ENCODE measurements at regions not wholly inside any gene's neighbourhood (a gene's known extent, or its start where the extent isn't known, plus 50 kb on each side); places are given as distances from the start of the nearest gene placed in this dataset.

GRCh38 chr13:91220872-91221271 is 126.6 kb upstream of the MIR17HG start:
- H3K9me3 ChIP-seq (ENCODE audit: control insufficient read depth, low read length), result no peaks in the 10 kb centered on the region
- H3K79me2 ChIP-seq, result no peaks in the 10 kb centered on the region
- H3K4me2 ChIP-seq (ENCODE audit: low read length), result no peak overlapping the region
- H3K9ac ChIP-seq, result no peak overlapping the region
- H3K27ac ChIP-seq, result no peak overlapping the region
- no peak overlapping the region for H3K4me3 ChIP-seq (ENCODE audit: low read depth, low read length)
- TF ChIP-seq, protein P1, sequence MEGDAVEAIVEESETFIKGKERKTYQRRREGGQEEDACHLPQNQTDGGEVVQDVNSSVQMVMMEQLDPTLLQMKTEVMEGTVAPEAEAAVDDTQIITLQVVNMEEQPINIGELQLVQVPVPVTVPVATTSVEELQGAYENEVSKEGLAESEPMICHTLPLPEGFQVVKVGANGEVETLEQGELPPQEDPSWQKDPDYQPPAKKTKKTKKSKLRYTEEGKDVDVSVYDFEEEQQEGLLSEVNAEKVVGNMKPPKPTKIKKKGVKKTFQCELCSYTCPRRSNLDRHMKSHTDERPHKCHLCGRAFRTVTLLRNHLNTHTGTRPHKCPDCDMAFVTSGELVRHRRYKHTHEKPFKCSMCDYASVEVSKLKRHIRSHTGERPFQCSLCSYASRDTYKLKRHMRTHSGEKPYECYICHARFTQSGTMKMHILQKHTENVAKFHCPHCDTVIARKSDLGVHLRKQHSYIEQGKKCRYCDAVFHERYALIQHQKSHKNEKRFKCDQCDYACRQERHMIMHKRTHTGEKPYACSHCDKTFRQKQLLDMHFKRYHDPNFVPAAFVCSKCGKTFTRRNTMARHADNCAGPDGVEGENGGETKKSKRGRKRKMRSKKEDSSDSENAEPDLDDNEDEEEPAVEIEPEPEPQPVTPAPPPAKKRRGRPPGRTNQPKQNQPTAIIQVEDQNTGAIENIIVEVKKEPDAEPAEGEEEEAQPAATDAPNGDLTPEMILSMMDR (IDR thresholded peaks at IDR 0.05), result no peak
- H3K36me3 ChIP-seq (ENCODE audit: control insufficient read depth, insufficient read depth, low read length), result no peaks in the 10 kb centered on the region
- no peaks in the 10 kb centered on the region for H3K27me3 ChIP-seq (ENCODE audit: control insufficient read depth, insufficient read depth, low read length)
- no peak overlapping the region for H2AFZ ChIP-seq
- H3K4me1 ChIP-seq, result no peaks in the 10 kb centered on the region

DNA sequence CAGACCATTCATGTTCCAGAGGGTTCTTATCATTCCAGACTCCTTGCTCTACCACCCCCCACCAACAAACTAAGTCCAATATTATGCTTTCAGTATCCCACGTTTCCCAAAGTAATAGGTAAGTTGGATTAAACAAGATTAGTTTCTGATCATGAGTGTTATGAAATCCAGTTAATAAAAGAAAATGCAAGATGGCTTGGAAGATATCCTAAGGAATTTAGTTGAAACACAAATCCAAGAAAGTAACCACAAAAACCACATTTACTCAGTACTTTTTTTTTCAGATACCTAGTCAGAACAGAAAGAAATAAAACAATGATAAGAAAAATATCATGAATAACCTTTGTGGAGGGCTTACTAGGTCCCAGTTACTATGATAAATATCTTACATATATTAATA is 119.4 kb upstream of the MIR17HG start:
- Histone ChIP-seq H3K27ac (no peak overlapping the region), H3K4me2 (ENCODE audit: low read length) (no peak overlapping the region), H3K4me3 (ENCODE audit: low read depth, low read length) (no peak overlapping the region), H3K36me3 (ENCODE audit: control insufficient read depth, insufficient read depth, low read length) (no peaks in the 10 kb centered on the region), H3K4me1 (no peaks in the 10 kb centered on the region), H2AFZ (no peak overlapping the region), H3K79me2 (no peaks in the 10 kb centered on the region), H3K9me3 (ENCODE audit: control insufficient read depth, low read length) (no peaks in the 10 kb centered on the region), H3K9ac (no peak overlapping the region), H3K27me3 (ENCODE audit: control insufficient read depth, insufficient read depth, low read length) (no peaks in the 10 kb centered on the region)
- TF ChIP-seq, protein P1 (IDR thresholded peaks at IDR 0.05), result no peak

- Histone ChIP-seq H2AFZ (no peak overlapping the region), H3K4me2 (ENCODE audit: low read length) (no peak overlapping the region), H3K9me3 (ENCODE audit: control insufficient read depth, low read length) (no peaks in the 10 kb centered on the region), H3K9ac (no peak overlapping the region), H3K79me2 (no peaks in the 10 kb centered on the region), H3K4me3 (ENCODE audit: low read depth, low read length) (no peak overlapping the region), H3K4me1 (no peaks in the 10 kb centered on the region), H3K36me3 (ENCODE audit: control insufficient read depth, insufficient read depth, low read length) (no peaks in the 10 kb centered on the region), H3K27me3 (ENCODE audit: control insufficient read depth, insufficient read depth, low read length) (no peaks in the 10 kb centered on the region), H3K27ac (no peak overlapping the region)
- TF ChIP-seq, protein P1 (IDR thresholded peaks at IDR 0.05), result no peak
Measured at GRCh38 chr13:91228940-91229339, 118.5 kb upstream of the MIR17HG start.

DNA sequence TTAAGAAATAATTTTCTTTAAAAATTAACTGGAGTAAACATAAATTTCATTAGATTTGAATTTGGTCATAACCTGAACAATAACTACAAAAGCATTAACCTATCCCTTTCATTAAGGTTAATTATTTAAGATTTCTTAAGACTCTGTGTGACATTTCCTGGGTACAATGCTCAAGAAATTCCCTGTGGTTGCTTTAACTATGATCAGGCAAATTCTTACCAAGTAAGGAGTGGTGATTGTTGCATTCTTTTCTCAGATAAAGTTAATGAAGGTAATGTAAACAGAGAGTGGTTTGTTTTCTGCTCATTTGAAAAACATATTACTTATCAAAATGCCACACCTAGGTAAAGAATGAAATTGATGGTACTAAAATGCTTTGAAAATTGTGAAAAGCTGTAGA is 114.8 kb upstream of the MIR17HG start:
- no peak overlapping the region for H3K27ac ChIP-seq

GRCh38 chr13:91233291-91233690 is 114.2 kb upstream of the MIR17HG start:
- TF ChIP-seq, protein P1 (IDR thresholded peaks at IDR 0.05), result no peak
- Histone ChIP-seq H3K79me2 (no peaks in the 10 kb centered on the region), H3K27me3 (ENCODE audit: control insufficient read depth, insufficient read depth, low read length) (no peaks in the 10 kb centered on the region), H3K4me3 (ENCODE audit: low read depth, low read length) (no peak overlapping the region), H3K27ac (no peak overlapping the region), H3K4me1 (no peaks in the 10 kb centered on the region), H3K4me2 (ENCODE audit: low read length) (no peak overlapping the region), H3K9me3 (ENCODE audit: control insufficient read depth, low read length) (no peaks in the 10 kb centered on the region), H2AFZ (no peak overlapping the region), H3K9ac (no peak overlapping the region), H3K36me3 (ENCODE audit: control insufficient read depth, insufficient read depth, low read length) (no peaks in the 10 kb centered on the region)

More for the DNA sequence above, 114.8 kb upstream of the MIR17HG start:
- no peak overlapping the region for H3K9ac ChIP-seq
- no peaks in the 10 kb centered on the region for H3K4me1 ChIP-seq
- H3K79me2 ChIP-seq, result no peaks in the 10 kb centered on the region
- H2AFZ ChIP-seq, result no peak overlapping the region
- TF ChIP-seq, protein P1 (IDR thresholded peaks at IDR 0.05), result no peak
- no peak overlapping the region for H3K4me3 ChIP-seq (ENCODE audit: low read depth, low read length)
- no peaks in the 10 kb centered on the region for H3K36me3 ChIP-seq (ENCODE audit: control insufficient read depth, insufficient read depth, low read length)
- H3K27me3 ChIP-seq (ENCODE audit: control insufficient read depth, insufficient read depth, low read length), result no peaks in the 10 kb centered on the region
- H3K4me2 ChIP-seq (ENCODE audit: low read length), result no peak overlapping the region
- no peaks in the 10 kb centered on the region for H3K9me3 ChIP-seq (ENCODE audit: control insufficient read depth, low read length)

Measured in parathyroid adenoma (tissue), 2 donors.